HG03571 (cell line): ENCODE measurements at regions not wholly inside any gene's neighbourhood (a gene's known extent, or its start where the extent isn't known, plus 50 kb on each side); places are given as distances from the start of the nearest gene placed in this dataset.
A peak's percentile ranks its signal among the peaks of the same experiment; 100 is the strongest.

Experiments
- ATAC-seq: cut with Tn5 transposase; IDR thresholded peaks from one replicate; pipeline ENCODE4 v1.9.1; 2021; ENCODE audit not compliant: unreplicated experiment

- ATAC-seq: no peak
Observed at GRCh38 chr10:78292250-78292981, 258.8 kb downstream of the RPS24 start.

GRCh38 chr10:78292982-78293865, 259.6 kb downstream of the RPS24 start:
- ATAC-seq: no peak

- no peak for ATAC-seq
Observed at GRCh38 chr10:78295242-78295641, 261.6 kb downstream of the RPS24 start.

GRCh38 chr10:78296785-78297184, 263.1 kb downstream of the RPS24 start:
- ATAC-seq: no peak

- no peak for ATAC-seq
Observed at GRCh38 chr10:78297997-78298396, 264.3 kb downstream of the RPS24 start.

- no peak for ATAC-seq
Observed at GRCh38 chr10:78298835-78299234, 265.2 kb downstream of the RPS24 start.

- ATAC-seq: no peak
Observed at GRCh38 chr10:78299851-78300468, 266.3 kb downstream of the RPS24 start.

GRCh38 chr10:78300526-78300925, 266.9 kb downstream of the RPS24 start:
- ATAC-seq: no peak

GRCh38 chr10:78301481-78301880, 267.8 kb downstream of the RPS24 start:
- no peak for ATAC-seq

GRCh38 chr10:78301891-78302738, 268.5 kb downstream of the RPS24 start:
- ATAC-seq: no peak

GRCh38 chr10:78302739-78302988, 269.0 kb downstream of the RPS24 start:
- ATAC-seq: no peak

- ATAC-seq: peak; percentile 84
Observed at GRCh38 chr10:78302989-78303854, 269.6 kb downstream of the RPS24 start.

GRCh38 chr10:78304091-78305045, 270.7 kb downstream of the RPS24 start:
- no peak for ATAC-seq

- ATAC-seq: no peak
Observed at GRCh38 chr10:78305311-78305710, 271.6 kb downstream of the RPS24 start.

- no peak for ATAC-seq
Observed at GRCh38 chr10:78306358-78306757, 272.7 kb downstream of the RPS24 start.

- no peak for ATAC-seq
Observed at GRCh38 chr10:78307576-78307975, 273.9 kb downstream of the RPS24 start.

- no peak for ATAC-seq
Observed at GRCh38 chr10:78309536-78310237, 276.0 kb downstream of the RPS24 start.

- no peak for ATAC-seq
Observed at GRCh38 chr10:78310481-78311080, 276.9 kb downstream of the RPS24 start.
